Sigmoid colon (tissue), 6 donors: ENCODE measurements at regions not wholly inside any gene's neighbourhood (a gene's known extent, or its start where the extent isn't known, plus 50 kb on each side); places are given as distances from the start of the nearest gene placed in this dataset.
"Not testable (repeated sequence)": the region's sequence is repeated elsewhere in the genome, so short reads cannot be mapped to it uniquely, and the experiment has no call there.

Experiments
- DNase-seq: peaks from one replicate; pipeline ENCODE4 v3.0.0-alpha.2; 2019
- H3K27ac ChIP-seq, 4 donors: fragments of 200-600 bp; sonication (generic); one replicate each; pipeline ENCODE4 v1.5.1; 2016 to 2019; ENCODE audit warnings: mild to moderate bottlenecking in 1 of 4
- H3K27me3 ChIP-seq, 3 donors: fragments of 200-600 bp; sonication (generic); one replicate each; pipeline ENCODE4 v1.5.1; 2019; ENCODE audit warnings: mild to moderate bottlenecking in 1 of 3
- H3K36me3 ChIP-seq, 4 donors: fragments of 200-600 bp; sonication (generic); one replicate each; pipeline ENCODE4 v1.5.1; 2016 to 2019
- H3K4me1 ChIP-seq, 4 donors: fragments of 200-600 bp; sonication (generic); one replicate each; pipeline ENCODE4 v1.5.1; 2017 to 2019
- H3K4me3 ChIP-seq, 4 donors: fragments of 200-600 bp; sonication (generic); one replicate each; pipeline ENCODE4 v1.5.1; 2017 to 2019; ENCODE audit warnings: mild to moderate bottlenecking in 2 of 4, moderate library complexity in 1 of 4
- H3K9me3 ChIP-seq, 4 donors: fragments of 200-600 bp in 3 of 4; sonication (generic) in 3 of 4; one replicate each; pipeline versions ENCODE4 v1.5.1 to v1.6.1; 2013 to 2019
- EP300 ChIP-seq, 4 donors: sonication (generic); formaldehyde crosslinking; IDR thresholded peaks; one replicate each; pipeline ENCODE4 v1.6.1; 2017; ENCODE audit warnings: antibody characterized with exemption in 4 of 4
- POLR2A ChIP-seq, 2 donors: fragments of 450-650 bp; IDR thresholded peaks; one replicate each; pipeline ENCODE4 v1.6.1; 2016; ENCODE audit warnings: antibody characterized with exemption in 2 of 2, mild to moderate bottlenecking in 2 of 2, moderate library complexity in 2 of 2
- POLR2AphosphoS5 ChIP-seq, 4 donors: sonication (generic); formaldehyde crosslinking; IDR thresholded peaks; one replicate each; pipeline ENCODE4 v1.6.1; 2017; ENCODE audit warnings: antibody characterized with exemption in 4 of 4
- WGBS, 2 donors: extraction: QIAGEN DNeasy Blood & Tissue Kit; methylation state at CpG; one replicate each; pipeline ENCODE4 v1.1.7; 2013; 5-methylcytosine and 5-hydroxymethylcytosine counted together
- intact Hi-C: fragments of 100-400 bp; cut with DNase I; formaldehyde crosslinking; loops from one replicate; pipeline ENCODE4 v1.15.1; 2023
- TF ChIP-seq, protein P1 (sequence below), 4 experiments: fragments of 450-650 bp in 3 of 4; fragments of 200-600 bp in 1 of 4; IDR thresholded peaks; one replicate each; pipeline ENCODE4 v1.5.1; 2016 to 2019; ENCODE audit warnings: antibody characterized with exemption in 4 of 4, mild to moderate bottlenecking in 3 of 4, moderate library complexity in 2 of 4
- donor health status: healthy with polysubstance abuse.
- donor health status: healthy.

DNA sequence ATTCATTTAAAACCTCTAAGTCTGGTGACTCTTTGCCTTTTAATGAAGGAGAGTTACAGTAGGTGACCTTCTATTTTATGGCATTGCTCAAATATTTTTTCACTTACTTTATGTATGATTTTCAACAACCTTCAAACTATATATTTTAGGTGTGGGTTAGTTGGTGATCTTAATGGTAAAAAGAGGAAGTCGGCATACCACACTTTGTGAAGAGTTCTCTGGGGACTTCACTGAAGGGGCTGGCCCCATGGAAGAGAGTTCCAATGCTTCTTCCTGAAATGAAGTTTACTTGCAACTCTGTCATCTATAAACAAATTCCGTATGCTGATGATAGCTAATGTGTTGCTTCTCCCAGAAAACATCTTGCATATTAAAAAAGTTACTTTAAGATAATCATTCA lies 647.0 kb upstream of the SGO1 start:
- no peak overlapping the region for H3K27ac ChIP-seq
- H3K4me1 ChIP-seq, result no peaks in the 10 kb centered on the region
- H3K36me3 ChIP-seq, result no peaks in the 10 kb centered on the region
- no peaks in the 10 kb centered on the region for H3K9me3 ChIP-seq
- TF ChIP-seq, protein P1, sequence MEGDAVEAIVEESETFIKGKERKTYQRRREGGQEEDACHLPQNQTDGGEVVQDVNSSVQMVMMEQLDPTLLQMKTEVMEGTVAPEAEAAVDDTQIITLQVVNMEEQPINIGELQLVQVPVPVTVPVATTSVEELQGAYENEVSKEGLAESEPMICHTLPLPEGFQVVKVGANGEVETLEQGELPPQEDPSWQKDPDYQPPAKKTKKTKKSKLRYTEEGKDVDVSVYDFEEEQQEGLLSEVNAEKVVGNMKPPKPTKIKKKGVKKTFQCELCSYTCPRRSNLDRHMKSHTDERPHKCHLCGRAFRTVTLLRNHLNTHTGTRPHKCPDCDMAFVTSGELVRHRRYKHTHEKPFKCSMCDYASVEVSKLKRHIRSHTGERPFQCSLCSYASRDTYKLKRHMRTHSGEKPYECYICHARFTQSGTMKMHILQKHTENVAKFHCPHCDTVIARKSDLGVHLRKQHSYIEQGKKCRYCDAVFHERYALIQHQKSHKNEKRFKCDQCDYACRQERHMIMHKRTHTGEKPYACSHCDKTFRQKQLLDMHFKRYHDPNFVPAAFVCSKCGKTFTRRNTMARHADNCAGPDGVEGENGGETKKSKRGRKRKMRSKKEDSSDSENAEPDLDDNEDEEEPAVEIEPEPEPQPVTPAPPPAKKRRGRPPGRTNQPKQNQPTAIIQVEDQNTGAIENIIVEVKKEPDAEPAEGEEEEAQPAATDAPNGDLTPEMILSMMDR (IDR thresholded peaks at IDR 0.05), result no peak
- TF ChIP-seq EP300 (IDR thresholded peaks at IDR 0.05), result no peak
- TF ChIP-seq POLR2A (IDR thresholded peaks at IDR 0.05), result no peak
- no peak for TF ChIP-seq POLR2AphosphoS5 (IDR thresholded peaks at IDR 0.05)
- no peak for DNase-seq
- H3K27me3 ChIP-seq, result no peaks in the 10 kb centered on the region
- 78 to 83% methylated on average over 2 of the region's 2 CpGs for WGBS, 2 donors
- no peak overlapping the region for H3K4me3 ChIP-seq
- intact Hi-C loops, result no loop called here

DNA sequence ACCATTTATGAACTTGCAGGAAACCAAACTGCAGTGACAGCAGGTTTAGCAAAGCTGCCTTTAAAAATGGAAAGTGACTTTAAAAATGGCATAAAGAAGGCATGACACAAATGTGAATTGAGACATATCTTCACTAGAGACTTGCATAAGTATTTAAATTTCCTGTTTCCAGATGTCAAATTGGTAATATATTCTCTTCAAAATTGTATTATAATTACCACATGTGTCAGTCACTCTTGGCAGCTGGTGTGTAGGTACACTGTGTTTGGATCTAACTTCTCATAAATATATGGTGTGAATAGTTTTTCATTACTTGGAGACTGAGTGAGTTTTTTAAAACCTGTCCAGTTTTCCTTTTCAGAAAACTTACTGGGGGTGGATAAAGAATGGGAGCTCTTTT lies 636.2 kb upstream of the SGO1 start:
- no peaks in the 10 kb centered on the region for H3K27me3 ChIP-seq
- TF ChIP-seq POLR2AphosphoS5 (IDR thresholded peaks at IDR 0.05), result no peak
- TF ChIP-seq EP300 (IDR thresholded peaks at IDR 0.05), result no peak
- no peak for TF ChIP-seq POLR2A (IDR thresholded peaks at IDR 0.05)
- TF ChIP-seq, protein P1 (IDR thresholded peaks at IDR 0.05), result no peak
- H3K4me1 ChIP-seq, result no peaks in the 10 kb centered on the region
- H3K4me3 ChIP-seq, result no peak overlapping the region
- H3K36me3 ChIP-seq, result no peaks in the 10 kb centered on the region
- H3K9me3 ChIP-seq, result peaks cover 0 to 8% (median 2%) of the 10 kb centered on the region in 4 donors
- no peak overlapping the region for H3K27ac ChIP-seq
- no peak for DNase-seq
- intact Hi-C loops, result no loop called here

DNA sequence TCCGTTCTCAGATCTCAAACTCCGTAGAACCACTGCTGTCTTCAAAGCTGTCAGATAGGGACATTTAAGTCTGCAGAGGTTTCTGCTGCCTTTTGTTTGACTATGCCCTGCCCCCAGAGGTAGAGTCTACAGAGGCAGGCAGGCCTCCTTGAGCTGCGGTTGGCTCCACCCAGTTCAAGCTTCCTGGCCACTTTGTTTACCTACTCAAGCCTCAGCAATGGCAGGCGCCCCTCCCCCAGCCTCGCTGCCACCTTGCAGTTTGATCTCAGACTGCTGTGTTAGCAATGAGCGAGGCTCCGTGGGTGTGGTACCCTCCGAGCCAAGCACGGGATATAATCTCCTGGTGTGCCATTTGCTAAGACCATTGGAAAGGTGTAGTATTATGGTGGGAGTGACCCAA lies 634.9 kb upstream of the SGO1 start:
- H3K9me3 ChIP-seq, H3K27ac ChIP-seq, H3K27me3 ChIP-seq, DNase-seq, H3K4me3 ChIP-seq, intact Hi-C loops, H3K36me3 ChIP-seq, H3K4me1 ChIP-seq: not testable (repeated sequence)
- 88 to 91% methylated on average over 9 of the region's 9 CpGs for WGBS, 2 donors

DNA sequence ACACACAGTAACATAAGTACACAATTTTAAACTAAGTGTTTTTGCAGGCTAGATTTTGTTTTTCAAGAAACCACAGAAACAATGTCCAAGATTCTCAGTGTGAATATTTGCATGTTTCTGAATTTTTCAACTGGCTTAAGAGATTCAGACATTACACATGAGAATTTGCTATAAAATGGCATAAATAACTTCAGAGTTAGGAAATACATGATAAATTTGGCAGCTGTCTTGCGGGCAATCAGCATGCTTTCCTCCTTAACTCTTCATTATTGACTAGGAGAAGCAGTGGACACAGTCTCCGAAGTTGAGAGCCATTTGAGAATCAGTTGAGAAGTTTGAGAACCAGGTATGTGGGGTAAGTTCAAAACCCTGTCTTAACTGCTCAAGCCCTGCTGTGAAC lies 625.6 kb upstream of the SGO1 start:
- no peak for TF ChIP-seq EP300 (IDR thresholded peaks at IDR 0.05)
- TF ChIP-seq POLR2AphosphoS5 (IDR thresholded peaks at IDR 0.05), result no peak
- TF ChIP-seq, protein P1 (IDR thresholded peaks at IDR 0.05), result no peak
- no peak for TF ChIP-seq POLR2A (IDR thresholded peaks at IDR 0.05)

DNA sequence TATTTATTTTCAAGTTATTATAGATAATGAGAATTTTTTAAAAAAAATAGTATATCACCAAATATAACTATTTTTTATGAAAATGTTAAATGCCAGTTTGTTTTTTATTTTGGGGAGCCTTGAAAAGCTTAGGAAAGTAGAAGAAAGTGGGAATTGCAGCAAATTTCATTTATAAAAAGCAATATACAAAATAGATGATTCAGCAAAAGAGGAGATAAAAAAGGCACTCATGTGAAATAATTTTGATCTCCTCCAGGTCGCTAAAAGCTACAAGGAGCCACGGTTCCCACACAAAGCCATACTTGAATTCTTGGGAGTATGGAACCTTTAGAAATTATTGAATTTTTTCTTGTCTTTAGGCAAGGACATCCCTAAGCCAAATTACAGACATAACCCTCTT lies 625.0 kb upstream of the SGO1 start:
- H3K36me3 ChIP-seq, result no peaks in the 10 kb centered on the region
- H3K4me1 ChIP-seq, result no peaks in the 10 kb centered on the region
- H3K9me3 ChIP-seq, result peaks cover 0 to 7% (median 0%) of the 10 kb centered on the region in 4 donors
- no peak overlapping the region for H3K4me3 ChIP-seq
- WGBS, 2 donors, result 64 to 76% methylated on average over 2 of the region's 2 CpGs
- DNase-seq, result no peak
- intact Hi-C loops, result no loop called here
- H3K27ac ChIP-seq, result no peak overlapping the region
- H3K27me3 ChIP-seq, result no peaks in the 10 kb centered on the region
- TF ChIP-seq, protein P1 (IDR thresholded peaks at IDR 0.05), result no peak
- TF ChIP-seq POLR2A (IDR thresholded peaks at IDR 0.05), result no peak
- TF ChIP-seq EP300 (IDR thresholded peaks at IDR 0.05), result no peak
- TF ChIP-seq POLR2AphosphoS5 (IDR thresholded peaks at IDR 0.05), result no peak

More for the DNA sequence above, 625.6 kb upstream of the SGO1 start:
- no peaks in the 10 kb centered on the region for H3K4me1 ChIP-seq
- no peak overlapping the region for H3K27ac ChIP-seq
- DNase-seq, result no peak
- H3K27me3 ChIP-seq, result no peaks in the 10 kb centered on the region
- peaks cover 0 to 5% (median 0%) of the 10 kb centered on the region in 4 donors for H3K9me3 ChIP-seq
- H3K4me3 ChIP-seq, result no peak overlapping the region
- H3K36me3 ChIP-seq, result no peaks in the 10 kb centered on the region
- intact Hi-C loops, result no loop called here
- 71 to 76% methylated on average over 2 of the region's 2 CpGs for WGBS, 2 donors
